ENCODE measurements at regions not wholly inside any gene's neighbourhood (a gene's known extent, or its start where the extent isn't known, plus 50 kb on each side); places are given as distances from the start of the nearest gene placed in this dataset.

GRCh38 chr3:44159696-44160300 is 81.9 kb upstream of the TOPAZ1 start:
- no peak overlapping the region for H2BK120ac ChIP-seq (ENCODE audit: low read depth, low read length, poor library complexity, severe bottlenecking)
- no peak for TF ChIP-seq CTCF (conservative IDR thresholded peaks at IDR 0.05)
- H4K8ac ChIP-seq (replicated peaks; ENCODE audit: insufficient read length, low read depth, low read length): no peak overlapping the region
- H3K23ac ChIP-seq (ENCODE audit: insufficient read length, low read depth, low read length): no peak overlapping the region
- no peak for DNase-seq
- no peak overlapping the region for H3K27ac ChIP-seq (ENCODE audit: insufficient read length, low read depth, low read length)
- no peak overlapping the region for H3K4ac ChIP-seq (ENCODE audit: low read depth, low read length)
- no peak overlapping the region for H2BK5ac ChIP-seq (ENCODE audit: insufficient read length, low read length)
- H3K4me3 Mint-ChIP-seq: no peak overlapping the region
- H4K91ac ChIP-seq (ENCODE audit: insufficient read length, low read depth, low read length): no peak overlapping the region
- H3K9me3 ChIP-seq (ENCODE audit: control insufficient read depth, low read depth, low read length): no peaks in the 10 kb centered on the region
- H3K27ac Mint-ChIP-seq: no peak overlapping the region
- H3K14ac ChIP-seq (ENCODE audit: insufficient read depth, low read length): no peak overlapping the region
- no peak overlapping the region for H3T11ph ChIP-seq (ENCODE audit: low read length)
- no peaks in the 10 kb centered on the region for H3K9me3 Mint-ChIP-seq
- no peak overlapping the region for H2AFZ ChIP-seq (ENCODE audit: low read length)
- H2AK5ac ChIP-seq (ENCODE audit: insufficient read length, low read length): no peak overlapping the region
- no peak overlapping the region for H4K5ac ChIP-seq (ENCODE audit: insufficient read length, low read depth, low read length)
- H2BK20ac ChIP-seq (ENCODE audit: low read depth, low read length, poor library complexity, severe bottlenecking): no peak overlapping the region
- H3K23me2 ChIP-seq (ENCODE audit: insufficient read length, low read depth, low read length, poor library complexity, severe bottlenecking): no peaks in the 10 kb centered on the region
- H2BK15ac ChIP-seq (ENCODE audit: low read depth, low read length): no peak overlapping the region
- no peaks in the 10 kb centered on the region; the same call in 1 of the 2 replicates for H3K4me1 ChIP-seq (ENCODE audit: insufficient read depth, low read length)
- H3K27me3 ChIP-seq (ENCODE audit: insufficient read depth, low read length): no peaks in the 10 kb centered on the region
- no peaks in the 10 kb centered on the region for H4K20me1 ChIP-seq (ENCODE audit: control insufficient read depth, insufficient read depth, insufficient read length)
- H3K79me1 ChIP-seq (ENCODE audit: insufficient read depth, low read depth, low read length, poor library complexity, severe bottlenecking): no peaks in the 10 kb centered on the region
- no peak overlapping the region for H2BK12ac ChIP-seq (ENCODE audit: insufficient read length, low read depth, low read length)
- H3K18ac ChIP-seq (ENCODE audit: insufficient read length, low read depth, low read length): no peak overlapping the region
- H3K36me3 Mint-ChIP-seq (ENCODE audit: insufficient read depth in 1 of 3, low read depth in 3 of 3): no peaks in the 10 kb centered on the region
- peaks cover 40% of the 10 kb centered on the region for H3K27me3 Mint-ChIP-seq (ENCODE audit: low read depth)
- no peak overlapping the region for H3K56ac ChIP-seq (ENCODE audit: insufficient read length, low read depth, low read length)
- no peak overlapping the region for H3K9ac ChIP-seq (ENCODE audit: extremely low read depth, insufficient read length, low read length)
- H3K4me1 Mint-ChIP-seq: no peaks in the 10 kb centered on the region
- WGBS (ENCODE audit: extremely low coverage, insufficient read length, low lambda C conversion rate): no CpG with 5 or more reads among the region's 2 CpGs
- no peak overlapping the region for H3K4me2 ChIP-seq (ENCODE audit: insufficient read depth, insufficient read length, low read length)
- H3K79me2 ChIP-seq (ENCODE audit: insufficient read depth, low read length): no peaks in the 10 kb centered on the region

Measured in H9 (cell line).